NCI-H128 (cell line): ENCODE measurements at regions not wholly inside any gene's neighbourhood (a gene's known extent, or its start where the extent isn't known, plus 50 kb on each side); places are given as distances from the start of the nearest gene placed in this dataset.

ENCODE experiments used
- DNase-seq: peaks from one replicate; lab custom pipeline; 2025; ENCODE audit not compliant: unreplicated experiment; lab: John Stamatoyannopoulos, UW

DNA sequence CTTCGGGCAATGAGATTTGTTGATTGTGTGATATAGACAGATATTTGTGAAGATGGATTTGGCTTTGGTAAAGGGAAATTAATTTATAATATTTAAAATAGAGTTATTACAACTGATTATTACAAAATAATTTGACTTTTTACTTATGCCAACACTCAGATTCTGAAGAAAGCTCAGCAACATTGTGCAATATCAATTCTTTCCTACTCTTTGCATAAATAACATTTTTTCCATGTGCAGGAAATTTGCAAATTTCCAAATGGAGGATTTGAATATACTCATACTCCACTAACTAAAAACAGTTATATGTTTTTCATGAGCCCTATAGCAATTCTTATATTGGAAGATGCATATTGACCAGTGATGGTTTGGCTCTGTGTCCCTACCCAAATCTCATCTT, 676.4 kb upstream of the ADAMTS5 start:
- no peak for DNase-seq

DNA sequence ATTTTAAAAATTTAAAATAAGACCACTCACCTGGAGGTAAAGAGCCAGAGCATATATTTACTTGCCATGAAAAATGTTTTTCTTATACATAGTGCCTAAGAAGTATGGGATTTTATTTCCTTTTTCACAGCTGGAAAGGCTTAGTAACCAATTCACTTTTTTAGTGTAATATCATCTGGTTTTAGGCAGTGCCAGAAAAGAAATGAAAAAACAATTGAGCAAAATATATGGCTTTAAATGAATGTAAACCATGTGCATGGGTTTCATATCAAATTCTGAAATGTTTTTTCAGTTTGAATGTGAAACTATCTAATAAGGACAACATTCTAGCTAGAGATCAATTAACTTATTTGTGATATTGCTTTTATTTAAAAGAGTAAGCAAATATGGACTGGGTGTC, 672.4 kb upstream of the ADAMTS5 start:
- DNase-seq: no peak

DNA sequence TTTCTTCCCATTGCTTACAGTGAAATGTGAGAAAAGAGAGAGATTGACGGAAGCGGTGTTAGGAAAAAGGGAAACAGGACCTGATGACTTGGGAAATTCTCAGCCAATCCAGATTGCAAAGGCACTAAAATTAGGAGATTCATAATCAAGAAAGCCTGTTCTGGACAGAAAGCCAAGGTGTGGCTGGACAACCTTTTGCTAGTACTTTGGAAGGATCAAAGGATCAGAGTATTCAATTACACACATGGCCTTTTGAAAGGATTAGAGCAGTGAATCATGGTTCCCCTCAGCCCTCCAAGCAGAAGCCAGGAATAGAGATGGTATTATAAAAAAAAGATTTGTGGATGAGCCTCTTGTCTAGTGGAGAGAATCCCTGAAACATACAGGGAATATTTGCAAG, 669.8 kb upstream of the ADAMTS5 start:
- DNase-seq: no peak

DNA sequence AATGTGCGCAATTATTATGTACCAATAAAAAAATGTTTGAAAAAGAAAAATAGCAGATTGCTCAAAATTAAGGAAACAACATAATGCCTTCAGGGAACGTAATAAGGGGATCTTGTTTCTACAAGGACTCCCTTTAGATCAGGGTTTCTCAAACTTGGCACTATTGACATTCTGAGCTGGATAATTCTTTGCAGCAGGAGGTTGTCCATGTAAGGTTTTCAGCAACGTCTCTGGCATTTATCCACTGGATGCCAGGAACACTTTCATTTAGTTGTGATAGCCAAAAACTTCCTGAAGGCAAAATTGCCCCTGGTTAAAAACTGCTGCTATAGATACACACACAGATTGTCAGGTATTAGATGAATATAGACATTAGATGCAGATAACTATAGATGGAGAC, 666.7 kb upstream of the ADAMTS5 start:
- DNase-seq: no peak

DNA sequence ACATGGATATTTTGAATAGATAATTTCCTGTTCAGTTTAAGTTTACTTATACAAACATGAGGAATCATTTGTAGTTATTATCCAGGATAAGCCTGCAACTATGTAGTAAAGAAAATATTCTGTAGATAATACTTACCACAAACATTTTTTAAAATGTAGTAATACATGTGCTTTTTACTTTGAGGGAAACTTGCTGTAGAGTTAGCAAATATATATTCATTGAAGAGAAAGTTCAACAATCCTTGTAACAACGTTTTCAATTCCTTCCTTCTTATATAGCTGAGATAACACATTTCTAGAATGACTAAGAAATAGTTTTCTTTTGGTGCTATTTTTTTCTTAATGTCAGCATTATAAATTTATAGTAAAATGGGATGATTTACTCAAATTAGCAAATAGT, 664.6 kb upstream of the ADAMTS5 start:
- DNase-seq: no peak

DNA sequence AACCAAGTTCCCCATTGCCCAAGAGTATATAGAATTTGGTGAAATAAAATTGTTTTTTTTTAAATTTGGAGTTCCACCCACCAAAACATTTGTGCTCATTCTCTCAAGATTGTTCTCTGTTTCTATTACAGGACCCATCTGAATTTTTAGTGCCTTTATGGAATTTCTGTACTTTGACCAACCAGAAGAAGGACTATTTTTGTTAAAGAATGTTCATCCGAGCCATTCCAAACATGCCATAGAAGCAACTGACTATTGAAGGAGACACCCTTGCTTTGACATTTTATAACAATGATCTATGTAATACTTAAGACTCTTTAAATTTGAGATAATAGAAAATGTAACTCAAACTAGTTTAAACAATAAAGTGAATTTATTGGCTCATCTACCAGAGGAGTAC, 655.7 kb upstream of the ADAMTS5 start:
- no peak for DNase-seq

DNA sequence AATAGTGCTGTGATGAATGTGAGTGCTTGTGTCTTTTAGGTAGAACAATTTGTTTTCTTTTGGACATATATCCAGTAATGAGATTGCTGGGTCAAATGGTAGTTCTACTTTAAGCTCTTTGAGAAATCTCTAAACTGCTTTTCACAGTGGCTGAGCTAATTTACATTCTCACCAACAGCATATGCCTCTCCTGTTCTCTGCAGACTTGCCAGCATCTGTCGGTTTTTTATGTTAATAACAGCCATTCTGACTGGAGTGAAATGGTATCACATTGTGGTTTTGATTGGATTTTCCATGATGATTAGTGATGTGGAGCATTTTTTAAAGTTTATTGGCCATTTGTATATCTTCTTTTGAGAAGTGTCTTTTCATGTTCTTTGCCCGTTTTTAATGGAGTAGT, 647.3 kb upstream of the ADAMTS5 start:
- no peak for DNase-seq

DNA sequence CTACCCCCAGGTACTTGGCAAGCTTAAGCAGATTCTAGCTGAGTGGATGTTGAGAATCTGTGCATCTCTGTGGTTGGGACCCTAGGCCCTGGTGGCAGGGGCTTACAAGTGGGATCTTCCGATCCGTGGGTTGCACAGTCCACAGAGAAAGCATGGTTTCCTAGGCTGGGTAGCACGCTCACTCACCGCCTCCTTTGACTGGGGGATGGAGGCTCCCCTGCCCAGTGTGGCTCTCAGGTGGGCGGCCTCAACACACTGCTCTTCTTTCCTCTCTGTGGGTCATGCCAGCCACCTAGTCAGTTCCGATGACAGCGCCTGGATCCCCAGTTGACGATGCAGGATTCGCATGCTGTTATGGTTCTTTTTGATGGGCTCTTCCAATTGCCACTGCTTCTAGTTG, 639.5 kb upstream of the ADAMTS5 start:
- no peak for DNase-seq

DNA sequence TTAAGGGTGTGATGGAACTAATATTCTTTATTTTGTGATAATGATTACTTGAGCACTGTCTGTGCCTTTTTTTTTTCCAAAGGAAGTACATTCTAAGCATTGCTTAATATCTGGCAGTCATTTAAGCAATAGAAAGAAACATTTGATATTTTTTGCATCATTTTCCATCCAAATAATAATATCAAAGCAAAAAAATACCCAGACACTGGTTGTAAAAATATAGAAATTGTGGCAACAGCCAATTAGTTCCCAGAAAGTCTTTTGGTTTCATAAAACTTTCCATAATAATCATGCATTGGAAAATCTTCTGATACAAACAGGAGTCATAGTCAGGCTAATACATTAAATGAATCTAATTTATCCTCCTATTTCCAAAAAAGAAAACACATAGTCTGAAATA, 629.3 kb upstream of the ADAMTS5 start:
- DNase-seq: no peak

DNA sequence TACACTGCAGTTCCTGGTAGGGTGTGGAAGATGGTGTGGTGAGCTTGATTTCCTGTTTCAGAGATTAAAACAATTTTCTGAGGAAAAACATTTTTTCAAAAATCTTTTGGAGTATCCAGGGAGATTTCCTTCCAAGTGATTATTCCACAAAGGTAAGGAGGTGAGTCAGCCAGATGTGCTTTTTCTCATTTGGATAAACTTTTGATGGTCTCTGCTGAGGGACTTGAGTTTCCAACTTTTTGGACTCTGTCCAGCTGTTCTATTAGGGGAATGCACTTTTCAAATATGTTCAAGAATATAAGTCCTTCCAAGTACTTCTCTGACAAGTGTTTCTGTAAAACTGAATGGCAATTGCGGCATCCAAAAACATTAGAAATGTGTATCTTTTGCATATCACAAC, 628.8 kb upstream of the ADAMTS5 start:
- no peak for DNase-seq

DNA sequence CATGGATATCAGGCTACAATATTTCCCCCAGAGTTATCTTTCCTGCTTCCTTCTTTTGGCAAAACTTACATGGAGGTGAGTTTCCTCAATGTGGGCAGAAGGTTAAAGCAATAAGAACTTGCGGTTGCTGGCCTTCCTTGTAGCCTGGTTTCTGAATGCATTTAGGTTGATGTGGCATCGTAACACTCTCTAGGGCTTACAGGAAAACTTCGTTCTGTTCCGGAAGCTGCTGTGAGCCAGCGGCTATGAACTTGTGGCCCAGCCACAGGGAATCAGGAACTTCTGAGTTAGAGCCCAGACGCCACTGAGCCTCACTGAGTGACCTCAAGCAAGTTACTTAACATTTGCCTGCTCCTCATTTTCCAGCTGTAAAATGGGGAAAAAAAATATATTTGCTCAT, 623.4 kb upstream of the ADAMTS5 start:
- no peak for DNase-seq

DNA sequence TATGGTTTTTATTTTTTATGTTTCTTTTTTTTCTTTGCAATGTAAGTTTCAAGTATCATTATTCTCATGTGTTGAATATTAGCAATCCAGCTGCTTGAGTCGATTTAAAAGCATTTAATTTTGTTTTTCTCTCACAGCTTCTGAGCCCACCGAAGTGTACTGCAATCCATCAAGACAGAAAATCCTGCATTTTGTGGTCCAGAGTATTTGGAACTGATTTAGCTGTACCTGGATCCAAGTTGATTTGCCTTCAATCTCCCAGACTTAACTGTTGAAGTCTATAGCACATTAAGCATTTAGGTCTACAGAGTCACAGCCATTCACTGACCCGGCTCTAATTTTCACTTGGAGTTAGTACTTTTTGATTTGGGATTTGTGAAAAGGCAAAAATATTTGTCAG, 622.9 kb upstream of the ADAMTS5 start:
- DNase-seq: no peak

DNA sequence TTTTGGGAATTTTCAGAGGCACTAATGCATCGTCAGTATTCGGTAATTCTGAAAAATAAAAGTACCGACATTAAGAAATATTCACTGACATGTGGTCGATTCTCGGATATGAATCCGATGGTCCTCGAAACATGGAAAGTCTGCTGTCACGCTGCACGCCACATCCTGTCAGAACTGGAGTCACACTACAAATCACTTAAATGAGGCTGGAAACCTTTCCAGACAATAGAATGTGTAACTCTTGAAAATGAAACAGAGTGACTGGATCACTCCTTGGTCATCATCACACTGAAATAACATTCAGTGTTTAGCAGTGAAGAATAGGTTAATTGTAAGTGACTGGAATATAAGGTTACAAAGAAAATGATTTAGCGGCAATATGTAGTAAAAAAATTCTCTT, 620.1 kb upstream of the ADAMTS5 start:
- DNase-seq: no peak

DNA sequence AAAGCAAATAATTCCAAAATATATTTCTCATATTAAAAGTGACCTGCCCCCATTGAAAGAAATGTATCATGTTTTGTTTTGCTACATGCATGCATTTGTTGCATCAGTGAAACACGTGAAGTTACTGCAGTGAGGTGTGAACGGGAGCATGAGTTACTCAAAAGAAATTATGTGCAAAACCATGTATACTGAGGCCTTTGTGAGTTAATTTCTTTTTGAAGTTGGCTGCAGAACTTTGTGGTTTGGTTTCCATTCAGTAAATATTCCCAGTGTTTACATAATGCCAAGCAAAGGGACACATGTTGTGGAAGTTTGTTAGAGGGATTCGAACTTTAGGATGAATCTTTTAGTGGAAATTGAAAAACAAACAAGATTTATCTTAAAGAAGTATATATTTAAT, 619.4 kb upstream of the ADAMTS5 start:
- DNase-seq: no peak

DNA sequence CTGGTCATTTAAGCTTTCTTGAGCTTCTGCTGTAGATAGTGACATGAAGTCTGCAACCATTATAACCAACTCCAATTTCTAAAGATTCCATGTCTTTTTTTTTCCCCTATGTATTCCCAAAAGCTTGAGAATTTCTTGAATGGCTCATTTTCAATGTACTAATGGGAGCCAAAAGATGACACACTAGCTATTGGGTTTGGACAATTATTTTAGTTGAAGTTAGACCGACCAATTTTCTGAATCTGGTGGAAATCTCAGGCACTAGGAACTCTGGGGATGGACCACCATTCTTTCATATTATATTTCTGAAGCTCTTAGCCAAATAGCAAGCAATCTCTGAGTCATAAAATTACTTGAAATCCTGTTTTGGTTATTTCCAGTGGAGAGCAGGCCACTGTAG, 617.4 kb upstream of the ADAMTS5 start:
- no peak for DNase-seq

DNA sequence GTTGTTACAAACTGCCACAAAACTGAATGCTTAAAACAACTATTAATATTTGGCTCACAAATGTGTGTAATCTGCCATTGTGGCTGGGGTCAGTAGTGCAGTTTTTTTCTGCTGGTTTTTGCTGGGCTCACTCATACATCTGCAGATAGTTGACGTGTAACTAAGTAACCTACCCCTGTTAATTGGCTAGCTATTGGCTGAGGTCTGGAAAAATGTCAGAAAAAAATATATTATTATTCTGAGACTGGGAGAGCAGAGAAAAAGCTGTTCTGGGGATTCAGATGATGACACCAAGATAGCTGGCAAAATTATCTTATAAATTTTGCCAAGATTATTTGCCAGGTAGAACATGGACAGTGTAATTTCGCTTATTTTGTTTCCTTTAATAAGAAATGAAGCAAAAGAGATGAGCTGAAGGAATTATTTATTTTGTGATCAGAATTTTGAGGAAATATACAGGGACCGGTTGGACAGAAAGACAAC, 616.1 kb upstream of the ADAMTS5 start:
- DNase-seq: no peak

DNA sequence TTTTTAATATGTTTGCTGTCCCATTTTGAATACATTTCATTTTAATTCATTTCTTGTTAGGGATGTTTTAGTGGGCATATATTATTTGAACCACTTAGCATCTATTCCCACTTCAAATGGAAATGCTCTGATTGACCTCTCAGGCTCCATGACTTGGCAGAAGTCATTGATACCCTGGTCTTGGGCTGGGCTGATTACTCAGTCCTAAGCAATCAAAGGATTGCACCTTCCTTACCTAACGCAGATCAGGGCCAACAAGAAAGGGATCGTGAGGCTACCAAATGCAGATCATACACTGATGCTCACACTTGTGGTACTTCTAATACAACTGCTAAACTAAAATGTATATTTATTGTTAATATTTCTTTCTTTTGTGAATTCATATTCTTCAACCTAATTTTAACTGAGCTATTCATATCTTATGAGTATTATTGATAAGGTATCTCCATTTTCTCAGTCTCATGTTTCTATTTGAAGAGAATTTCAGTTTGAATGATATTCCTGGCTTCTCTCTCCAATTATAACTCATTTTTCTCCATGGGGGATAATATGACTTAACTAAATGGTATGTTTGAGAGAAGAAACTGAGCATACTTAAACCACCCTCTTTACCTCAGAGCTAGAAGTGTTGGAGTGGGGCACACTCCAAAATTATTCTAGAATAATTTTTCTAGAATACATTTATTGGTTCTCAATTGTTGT, 615.5 kb upstream of the ADAMTS5 start:
- DNase-seq: no peak

DNA sequence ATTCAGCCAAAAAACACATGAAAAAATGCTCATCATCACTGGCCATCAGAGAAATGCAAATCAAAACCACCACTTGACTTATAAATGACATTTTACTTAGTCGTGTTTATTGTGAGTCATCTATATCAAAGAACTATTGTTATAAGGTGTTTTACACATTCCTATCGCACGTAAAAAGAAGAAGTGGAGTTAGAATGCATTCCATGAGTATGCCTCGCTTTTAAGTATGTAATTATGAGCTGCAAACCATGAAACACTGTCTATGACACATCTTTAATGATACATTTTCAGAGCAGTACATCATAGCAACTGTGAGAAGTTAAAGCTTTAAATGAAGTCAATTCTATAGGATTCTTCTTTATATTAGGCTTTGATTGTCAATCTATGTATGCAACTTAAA, 614.3 kb upstream of the ADAMTS5 start:
- no peak for DNase-seq

DNA sequence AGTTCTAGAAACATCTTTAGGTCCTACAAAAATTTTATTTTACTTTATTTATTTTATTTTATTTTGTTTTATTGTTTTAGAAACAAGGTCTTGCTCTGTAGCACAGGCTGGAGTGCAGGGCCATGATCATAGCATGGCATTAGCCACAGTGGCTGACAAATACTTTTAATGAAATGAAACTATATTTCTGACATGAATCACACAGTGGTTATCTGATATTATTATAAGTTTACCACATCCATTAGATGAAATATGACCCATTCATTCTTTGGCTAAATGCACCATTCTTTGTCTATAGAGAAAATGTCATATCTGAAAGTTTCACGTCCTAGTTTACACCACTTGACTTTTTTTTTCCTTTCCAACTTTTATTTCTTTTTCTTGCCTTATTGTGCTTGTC, 613.4 kb upstream of the ADAMTS5 start:
- DNase-seq: no peak

DNA sequence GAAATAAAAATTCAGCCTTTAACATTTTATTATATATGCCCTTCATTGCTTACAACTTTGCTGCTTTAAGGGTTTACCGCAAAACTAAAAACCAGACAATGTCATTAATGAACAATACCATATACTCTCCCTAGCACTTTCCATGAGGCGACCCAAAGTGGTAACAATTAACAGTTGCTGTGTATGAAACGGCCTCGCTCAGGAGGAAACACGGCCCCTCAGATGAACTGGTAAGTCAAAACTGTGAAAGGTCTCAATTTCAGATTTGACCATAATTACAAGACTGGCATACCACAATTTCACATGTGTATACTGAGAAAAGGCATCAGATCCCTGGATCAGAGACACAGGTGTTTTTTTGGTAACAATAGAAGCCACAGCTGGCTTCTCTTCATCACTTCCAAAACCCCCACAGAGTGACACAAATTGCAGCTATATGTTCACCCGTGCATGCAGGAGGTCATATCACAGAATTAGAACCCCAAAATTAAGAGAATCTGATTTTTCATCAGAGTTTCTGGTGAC, 611.9 kb upstream of the ADAMTS5 start:
- DNase-seq: no peak

DNA sequence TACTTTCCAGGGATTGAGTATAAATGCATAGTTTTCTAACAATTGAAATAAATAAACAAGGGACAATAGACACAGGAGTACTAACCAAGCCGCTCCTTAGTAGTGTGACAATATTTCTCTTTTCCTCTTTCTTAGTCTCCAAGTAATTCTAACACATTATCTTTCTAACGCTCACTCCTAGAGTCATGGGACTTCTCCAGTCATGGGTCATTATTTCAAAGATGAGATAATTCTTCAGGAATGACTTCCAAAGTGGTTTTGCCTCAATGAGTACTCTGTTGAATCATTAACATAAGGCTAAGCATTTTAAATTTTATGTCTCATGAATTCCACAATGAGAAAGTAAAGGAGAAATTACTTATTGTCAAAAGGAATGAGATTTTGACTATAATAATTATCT, 605.8 kb upstream of the ADAMTS5 start:
- no peak for DNase-seq

DNA sequence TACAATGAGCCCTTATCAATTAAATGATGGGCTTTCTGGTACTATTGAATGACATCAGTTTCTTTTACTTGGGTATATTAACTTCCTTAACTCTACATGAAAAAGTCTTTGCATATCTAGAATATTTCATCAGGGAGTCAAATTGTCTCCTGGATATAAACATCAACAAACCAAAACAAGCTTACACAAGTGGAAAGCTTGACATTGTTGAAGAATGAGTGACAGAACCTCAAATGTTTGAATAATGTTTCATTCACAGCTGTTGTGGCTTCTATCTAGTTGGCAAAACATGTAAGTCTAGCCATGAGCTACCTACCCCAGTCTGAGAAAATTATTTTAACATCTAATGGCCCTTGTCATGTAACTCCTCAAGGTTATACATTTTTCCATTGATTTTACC, 604.8 kb upstream of the ADAMTS5 start:
- no peak for DNase-seq

DNA sequence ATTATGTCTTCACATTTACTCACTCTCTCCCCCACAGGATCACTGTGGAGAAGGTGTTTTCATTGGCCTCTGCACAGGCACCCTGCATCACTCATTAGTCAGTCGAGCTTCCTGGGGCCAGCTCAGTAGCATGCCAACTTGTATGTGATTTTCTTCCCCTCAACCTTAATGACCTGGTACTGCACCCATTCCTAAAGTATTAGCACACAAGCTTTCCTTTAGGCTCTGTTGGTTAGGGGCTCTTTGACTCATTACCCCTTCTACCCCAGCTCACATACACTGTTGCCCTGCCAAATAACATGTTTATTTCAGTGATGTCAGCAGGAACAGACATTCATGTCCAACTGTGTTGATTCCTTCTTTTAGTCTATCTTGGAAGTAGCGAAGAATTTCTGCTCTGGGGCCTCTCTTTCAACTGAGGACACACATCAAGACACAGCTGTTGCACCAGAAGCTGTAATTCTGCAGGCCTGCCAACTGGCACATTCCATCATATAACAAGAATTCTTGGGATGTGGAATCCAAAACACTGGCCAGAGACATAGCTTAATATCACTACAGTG, 603.5 kb upstream of the ADAMTS5 start:
- DNase-seq: no peak
